ENCODE measurements at regions not wholly inside any gene's neighbourhood (a gene's known extent, or its start where the extent isn't known, plus 50 kb on each side); places are given as distances from the start of the nearest gene placed in this dataset.

GRCh38 chr12:125568306-125568705 lies 503.1 kb downstream of the AACS start:
- peaks cover 2% of the 10 kb centered on the region for H3K27me3 Mint-ChIP-seq (ENCODE audit: low read depth)
- H3K27ac ChIP-seq (ENCODE audit: insufficient read length, low read depth, low read length): no peak overlapping the region
- H3K79me2 ChIP-seq (ENCODE audit: insufficient read depth, low read length): no peaks in the 10 kb centered on the region
- H3K79me1 ChIP-seq (ENCODE audit: insufficient read depth, low read depth, low read length, poor library complexity, severe bottlenecking): no peaks in the 10 kb centered on the region
- H2BK15ac ChIP-seq (ENCODE audit: low read depth, low read length): no peak overlapping the region
- peaks cover 0 to 5% (median 0%) of the 10 kb centered on the region in 3 experiments; a peak in 2 of 7 replicates for H3K36me3 Mint-ChIP-seq (ENCODE audit: insufficient read depth in 1 of 3, low read depth in 3 of 3)
- H3K14ac ChIP-seq (ENCODE audit: insufficient read depth, low read length): no peak overlapping the region
- no peak overlapping the region for H2BK12ac ChIP-seq (ENCODE audit: insufficient read length, low read depth, low read length)
- no peaks in the 10 kb centered on the region for H3K27me3 ChIP-seq (ENCODE audit: insufficient read depth, low read length)
- no CpG with 5 or more reads among the region's 4 CpGs for WGBS (ENCODE audit: extremely low coverage, insufficient read length, low lambda C conversion rate)
- H2AK5ac ChIP-seq (ENCODE audit: insufficient read length, low read length): no peak overlapping the region
- H3K9me3 ChIP-seq (ENCODE audit: control insufficient read depth, low read depth, low read length): no peaks in the 10 kb centered on the region
- no peak overlapping the region for H3K56ac ChIP-seq (ENCODE audit: insufficient read length, low read depth, low read length)
- H3K18ac ChIP-seq (ENCODE audit: insufficient read length, low read depth, low read length): no peak overlapping the region
- no peaks in the 10 kb centered on the region for H4K20me1 ChIP-seq (ENCODE audit: control insufficient read depth, insufficient read depth, insufficient read length)
- DNase-seq: no peak
- no peak overlapping the region for H3K4me3 Mint-ChIP-seq
- no peak overlapping the region for H3K4me2 ChIP-seq (ENCODE audit: insufficient read depth, insufficient read length, low read length)
- H4K8ac ChIP-seq (replicated peaks; ENCODE audit: insufficient read length, low read depth, low read length): no peak overlapping the region
- H3K4me1 Mint-ChIP-seq: peaks cover 4 to 10% of the 10 kb centered on the region in 2 experiments
- H2BK120ac ChIP-seq (ENCODE audit: low read depth, low read length, poor library complexity, severe bottlenecking): no peak overlapping the region
- no peak overlapping the region for H3K4ac ChIP-seq (ENCODE audit: low read depth, low read length)
- H2BK20ac ChIP-seq (ENCODE audit: low read depth, low read length, poor library complexity, severe bottlenecking): no peak overlapping the region
- TF ChIP-seq CTCF (conservative IDR thresholded peaks at IDR 0.05): no peak
- H2AFZ ChIP-seq (ENCODE audit: low read length): no peak overlapping the region
- H3K9me3 Mint-ChIP-seq: peaks cover 0 to 7% of the 10 kb centered on the region in 2 experiments; a peak in 3 of 5 replicates
- H3K9ac ChIP-seq (ENCODE audit: extremely low read depth, insufficient read length, low read length): no peak overlapping the region
- H3T11ph ChIP-seq (ENCODE audit: low read length): no peak overlapping the region
- H3K27ac Mint-ChIP-seq: peak overlapping the region in 1 of 3 experiments; percentile 12; a peak in 1 of 7 replicates
- no peak overlapping the region for H3K23ac ChIP-seq (ENCODE audit: insufficient read length, low read depth, low read length)
- no peak overlapping the region for H4K91ac ChIP-seq (ENCODE audit: insufficient read length, low read depth, low read length)
- no peak overlapping the region for H2BK5ac ChIP-seq (ENCODE audit: insufficient read length, low read length)
- no peaks in the 10 kb centered on the region; the same call in 1 of the 2 replicates for H3K4me1 ChIP-seq (ENCODE audit: insufficient read depth, low read length)
- no peak overlapping the region for H4K5ac ChIP-seq (ENCODE audit: insufficient read length, low read depth, low read length)
- no peaks in the 10 kb centered on the region for H3K23me2 ChIP-seq (ENCODE audit: insufficient read length, low read depth, low read length, poor library complexity, severe bottlenecking)

Data from H9 (cell line).